ENCODE measurements at regions not wholly inside any gene's neighbourhood (a gene's known extent, or its start where the extent isn't known, plus 50 kb on each side); places are given as distances from the start of the nearest gene placed in this dataset.
"Not testable (repeated sequence)": the region's sequence is repeated elsewhere in the genome, so short reads cannot be mapped to it uniquely, and the experiment has no call there.

GRCh38 chr12:42756841-42757623 is 167.5 kb upstream of the PRICKLE1 start:
- DNase-seq, result no peak

- DNase-seq, result no peak
These were observed 160.8 kb upstream of the PRICKLE1 start for GRCh38 chr12:42750356-42750755.

- DNase-seq, result no peak
These were observed 159.7 kb upstream of the PRICKLE1 start for GRCh38 chr12:42749239-42749638.

GRCh38 chr12:42744539-42745182 is 155.1 kb upstream of the PRICKLE1 start:
- DNase-seq, result no peak

GRCh38 chr12:42742716-42743115 is 153.2 kb upstream of the PRICKLE1 start:
- DNase-seq, result no peak

- DNase-seq, result no peak
These were observed 152.4 kb upstream of the PRICKLE1 start for GRCh38 chr12:42741771-42742510.

- DNase-seq, result no peak
These were observed 151.5 kb upstream of the PRICKLE1 start for GRCh38 chr12:42741091-42741490.

- no peak for DNase-seq
These were observed 147.9 kb upstream of the PRICKLE1 start for GRCh38 chr12:42737398-42737797.

- DNase-seq, result no peak
These were observed 146.4 kb upstream of the PRICKLE1 start for GRCh38 chr12:42735861-42736361.

- DNase-seq, result no peak
These were observed 144.4 kb upstream of the PRICKLE1 start for GRCh38 chr12:42733911-42734310.

- DNase-seq, result no peak
These were observed 143.4 kb upstream of the PRICKLE1 start for GRCh38 chr12:42732908-42733411.

GRCh38 chr12:42730291-42730690 is 140.7 kb upstream of the PRICKLE1 start:
- no peak for DNase-seq

GRCh38 chr12:42729535-42729900 is 140.0 kb upstream of the PRICKLE1 start:
- DNase-seq, result no peak

- DNase-seq, result no peak
These were observed 139.4 kb upstream of the PRICKLE1 start for GRCh38 chr12:42728770-42729534.

- no peak for DNase-seq
These were observed 138.7 kb upstream of the PRICKLE1 start for GRCh38 chr12:42728287-42728686.

- no peak for DNase-seq
These were observed 136.3 kb upstream of the PRICKLE1 start for GRCh38 chr12:42725809-42726208.

- DNase-seq, result no peak
These were observed 126.9 kb upstream of the PRICKLE1 start for GRCh38 chr12:42716491-42716891.

GRCh38 chr12:42713566-42713965 is 124.0 kb upstream of the PRICKLE1 start:
- DNase-seq, result not testable (repeated sequence)

- not testable (repeated sequence) for DNase-seq
These were observed 118.8 kb upstream of the PRICKLE1 start for GRCh38 chr12:42708374-42708773.

- no peak for DNase-seq
These were observed 118.0 kb upstream of the PRICKLE1 start for GRCh38 chr12:42707312-42708226.

GRCh38 chr12:42706321-42706720 is 116.8 kb upstream of the PRICKLE1 start:
- DNase-seq, result no peak

- no peak for DNase-seq
These were observed 116.3 kb upstream of the PRICKLE1 start for GRCh38 chr12:42705863-42706262.

All from NCI-H2081 treated with DMSO at 0.1 percent for 48 hours (cell line).